Activated CD4-positive, alpha-beta memory T cell treated with anti-CD3 and anti-CD28 coated beads, Interleukin-2, amount 10 ng/mL, durations not matched to agents 7 days and 5 days (primary cell): ENCODE measurements at regions not wholly inside any gene's neighbourhood (a gene's known extent, or its start where the extent isn't known, plus 50 kb on each side); places are given as distances from the start of the nearest gene placed in this dataset.

Experiments used
- CTCF ChIA-PET: fragments of 350-600 bp; sonication (Branson Sonifier 250); formaldehyde crosslinking; loops from one replicate; lab custom pipeline; 2021; ENCODE audit warnings: antibody characterized with exemption, inconsistent platforms; lab: Charles Lee
- POLR2A ChIA-PET: fragments of 350-600 bp; sonication (Branson Sonifier 250); formaldehyde crosslinking; loops from one replicate; lab custom pipeline; 2021; ENCODE audit warnings: antibody characterized with exemption; lab: Charles Lee
- DNase-seq: peaks from one replicate; pipeline ENCODE4 v3.0.0-alpha.2; 2020
- H3K27ac Mint-ChIP-seq: one replicate; pipeline ENCODE4 v1.8.0; 2021; ENCODE audit warnings: mild to moderate bottlenecking, mixed read lengths
- H3K27me3 Mint-ChIP-seq: one replicate; pipeline ENCODE4 v1.8.0; 2021; ENCODE audit warnings: mixed read lengths
- H3K36me3 Mint-ChIP-seq: one replicate; pipeline ENCODE4 v1.8.0; 2021; ENCODE audit warnings: low read depth, mixed read lengths
- H3K4me1 Mint-ChIP-seq: one replicate; pipeline ENCODE4 v1.8.0; 2021; ENCODE audit warnings: mixed read lengths
- H3K4me3 Mint-ChIP-seq: one replicate; pipeline ENCODE4 v1.8.0; 2021; ENCODE audit warnings: mild to moderate bottlenecking, mixed read lengths
- H3K9me3 Mint-ChIP-seq: one replicate; pipeline ENCODE4 v1.8.0; 2021; ENCODE audit warnings: mixed read lengths

DNA sequence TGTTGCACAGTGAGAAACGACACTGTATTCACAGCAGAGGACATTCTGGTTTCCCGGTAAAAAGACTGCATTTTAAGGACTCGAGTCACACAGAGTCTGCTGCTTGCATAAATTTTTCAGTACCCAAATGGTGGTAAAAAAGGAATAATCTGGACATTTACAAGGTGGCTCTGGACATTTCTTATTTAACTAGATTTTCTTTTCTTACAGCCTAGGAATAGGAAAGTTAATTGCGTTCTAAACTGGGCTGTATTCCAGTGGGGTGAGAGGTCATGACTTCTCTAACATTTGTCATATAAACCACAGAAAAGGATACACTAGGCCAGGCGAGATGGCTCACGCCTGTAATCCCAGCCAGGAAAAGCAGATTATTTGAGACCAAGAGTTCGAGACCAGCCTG is 237.5 kb upstream of the KLF6 start:
- H3K4me3 Mint-ChIP-seq = no peak overlapping the region
- H3K9me3 Mint-ChIP-seq = peaks cover 2% of the 10 kb centered on the region
- POLR2A ChIA-PET = no interaction called here
- DNase-seq = no peak
- peaks cover 18% of the 10 kb centered on the region for H3K4me1 Mint-ChIP-seq
- no peak overlapping the region for H3K27ac Mint-ChIP-seq
- CTCF ChIA-PET = no interaction called here
- H3K36me3 Mint-ChIP-seq = no peaks in the 10 kb centered on the region
- H3K27me3 Mint-ChIP-seq = no peaks in the 10 kb centered on the region

- Mint-ChIP-seq H3K4me3 (no peak overlapping the region), H3K36me3 (no peaks in the 10 kb centered on the region), H3K27me3 (no peaks in the 10 kb centered on the region), H3K9me3 (no peaks in the 10 kb centered on the region), H3K27ac (no peak overlapping the region), H3K4me1 (peaks cover 14% of the 10 kb centered on the region)
- DNase-seq = no peak
- CTCF ChIA-PET = no interaction called here
- POLR2A ChIA-PET = no interaction called here
Observed at GRCh38 chr10:4020631-4021030, 235.6 kb upstream of the KLF6 start.

DNA sequence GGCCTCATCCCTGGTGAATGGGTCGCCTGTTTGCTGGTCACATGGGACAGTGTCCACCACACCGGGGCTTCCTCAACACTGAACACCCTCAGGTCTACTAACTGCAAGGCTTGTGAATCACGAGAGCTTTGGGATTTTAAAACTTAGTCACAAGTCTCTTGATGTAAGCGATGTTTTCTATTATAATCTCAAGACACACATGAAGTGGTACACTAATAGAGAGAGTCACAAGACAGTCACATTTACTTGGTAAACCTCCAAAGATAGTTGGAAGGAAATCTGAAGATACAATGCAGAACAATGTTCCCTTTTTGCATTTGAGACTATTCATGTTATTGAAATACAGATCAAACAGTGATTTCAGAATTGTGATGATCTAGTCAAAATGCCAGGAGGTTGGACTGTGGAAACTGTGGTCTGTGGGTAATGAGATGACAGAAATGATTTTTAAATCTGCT is 233.1 kb upstream of the KLF6 start:
- Mint-ChIP-seq H3K27me3 (no peaks in the 10 kb centered on the region), H3K36me3 (no peaks in the 10 kb centered on the region), H3K27ac (no peak overlapping the region), H3K9me3 (no peaks in the 10 kb centered on the region), H3K4me3 (no peak overlapping the region), H3K4me1 (peaks cover 15% of the 10 kb centered on the region)
- DNase-seq = no peak
- CTCF ChIA-PET = no interaction called here
- POLR2A ChIA-PET = no interaction called here

DNA sequence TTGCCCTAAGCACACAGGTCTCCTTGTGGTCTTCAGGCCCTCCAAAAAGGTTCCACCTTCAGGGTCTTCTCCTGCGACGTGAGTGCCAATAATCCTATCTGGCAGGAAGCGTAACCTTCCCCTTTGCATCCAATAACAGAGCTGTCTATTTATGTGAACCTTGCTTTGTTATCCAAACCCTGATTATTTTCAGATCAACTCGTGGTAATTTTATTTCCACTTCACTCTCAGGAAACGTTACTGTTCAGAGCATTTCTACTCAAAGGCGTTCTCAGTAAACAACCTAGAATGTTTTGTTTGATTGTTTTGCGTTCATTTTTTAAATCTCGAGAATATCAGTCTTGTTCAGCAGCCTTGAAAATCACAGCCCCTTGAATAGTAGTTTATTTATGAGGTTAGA is 232.3 kb upstream of the KLF6 start:
- CTCF ChIA-PET = no interaction called here
- POLR2A ChIA-PET = no interaction called here
- Mint-ChIP-seq H3K36me3 (no peaks in the 10 kb centered on the region), H3K4me3 (no peak overlapping the region), H3K27me3 (no peaks in the 10 kb centered on the region), H3K4me1 (peaks cover 20% of the 10 kb centered on the region), H3K27ac (no peak overlapping the region), H3K9me3 (no peaks in the 10 kb centered on the region)
- DNase-seq = no peak

GRCh38 chr10:4016214-4016740 is 231.3 kb upstream of the KLF6 start:
- no peaks in the 10 kb centered on the region for H3K36me3 Mint-ChIP-seq
- H3K4me3 Mint-ChIP-seq = no peak overlapping the region
- no peak overlapping the region for H3K27ac Mint-ChIP-seq
- peaks cover 20% of the 10 kb centered on the region for H3K4me1 Mint-ChIP-seq
- H3K9me3 Mint-ChIP-seq = no peaks in the 10 kb centered on the region
- ChIA-PET CTCF (interaction anchor here (0.7 kb wide), 1 partner anchor 743 kb away, joined by 3 read pairs; no protein-coding TSS in a partner anchor), POLR2A (interaction anchor here (0.9 kb wide), 1 partner anchor 231 kb away, joined by 4 read pairs; the partner anchor contains the start of gene KLF6)
- DNase-seq = no peak
- H3K27me3 Mint-ChIP-seq = no peaks in the 10 kb centered on the region

DNA sequence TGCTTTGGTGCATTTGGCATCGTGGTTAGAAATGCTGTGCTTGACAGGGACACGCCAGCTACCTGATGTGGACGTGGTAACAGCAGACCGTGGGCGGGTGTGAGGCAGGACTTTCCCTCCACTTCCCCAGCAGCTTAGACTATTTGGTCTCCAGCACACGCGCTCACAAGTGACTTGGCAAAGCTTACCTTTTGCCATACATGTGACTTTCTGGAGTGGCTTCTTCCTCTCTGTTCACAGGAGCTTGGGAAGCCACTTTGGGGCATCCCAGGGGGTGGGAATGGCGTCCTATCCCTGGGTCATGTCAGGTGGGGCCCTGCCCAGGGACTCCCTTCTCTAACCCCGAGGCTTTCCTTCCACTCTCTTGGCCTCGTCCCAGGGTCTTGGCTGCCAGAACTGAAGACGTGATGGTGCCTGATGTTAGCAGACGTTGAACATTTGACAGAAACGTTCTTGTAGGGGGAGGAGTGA is 228.7 kb upstream of the KLF6 start:
- no peaks in the 10 kb centered on the region for H3K36me3 Mint-ChIP-seq
- ChIA-PET POLR2A (no interaction called here), CTCF (no interaction called here)
- no peak overlapping the region for H3K27ac Mint-ChIP-seq
- H3K27me3 Mint-ChIP-seq = no peaks in the 10 kb centered on the region
- H3K4me1 Mint-ChIP-seq = peaks cover 17% of the 10 kb centered on the region
- no peaks in the 10 kb centered on the region for H3K9me3 Mint-ChIP-seq
- H3K4me3 Mint-ChIP-seq = no peak overlapping the region
- DNase-seq = peak; percentile 30

DNA sequence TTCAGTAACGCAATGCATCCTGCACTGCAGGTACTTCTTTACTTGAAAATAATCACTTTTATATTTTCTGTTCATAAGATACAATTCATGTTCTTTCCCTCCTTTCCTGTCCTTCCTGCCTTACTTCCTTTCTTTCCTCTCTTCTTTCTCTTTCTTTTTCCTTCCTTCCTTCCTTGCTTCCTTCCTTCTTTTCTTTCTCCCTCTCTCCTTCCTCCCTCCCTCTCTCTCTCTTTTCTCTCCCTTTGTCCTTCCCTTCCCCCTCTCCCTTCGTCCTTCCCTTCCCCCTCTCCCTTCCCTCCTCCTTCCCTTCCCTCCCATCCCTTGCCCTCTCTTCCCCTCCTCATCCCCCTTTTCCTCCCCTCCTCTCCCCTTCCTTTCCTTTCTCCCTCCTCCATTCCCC is 227.8 kb upstream of the KLF6 start:
- H3K27ac Mint-ChIP-seq = no peak overlapping the region
- no peaks in the 10 kb centered on the region for H3K9me3 Mint-ChIP-seq
- H3K4me1 Mint-ChIP-seq = peaks cover 13% of the 10 kb centered on the region
- no peak overlapping the region for H3K4me3 Mint-ChIP-seq
- ChIA-PET CTCF (no interaction called here), POLR2A (no interaction called here)
- no peaks in the 10 kb centered on the region for H3K27me3 Mint-ChIP-seq
- no peak for DNase-seq
- no peaks in the 10 kb centered on the region for H3K36me3 Mint-ChIP-seq

GRCh38 chr10:4011136-4011812 is 226.3 kb upstream of the KLF6 start:
- peaks cover 13% of the 10 kb centered on the region for H3K4me1 Mint-ChIP-seq
- peaks cover 4% of the 10 kb centered on the region for H3K27me3 Mint-ChIP-seq
- H3K36me3 Mint-ChIP-seq = no peaks in the 10 kb centered on the region
- H3K4me3 Mint-ChIP-seq = no peak overlapping the region
- no peak overlapping the region for H3K27ac Mint-ChIP-seq
- POLR2A ChIA-PET = no interaction called here
- no peaks in the 10 kb centered on the region for H3K9me3 Mint-ChIP-seq
- CTCF ChIA-PET = no interaction called here
- no peak for DNase-seq

- H3K4me1 Mint-ChIP-seq = peaks cover 12% of the 10 kb centered on the region
- POLR2A ChIA-PET = no interaction called here
Observed at GRCh38 chr10:4008676-4009382, 223.8 kb upstream of the KLF6 start.

GRCh38 chr10:4007771-4008170 is 222.8 kb upstream of the KLF6 start:
- H3K27ac Mint-ChIP-seq = no peak overlapping the region
- no peak overlapping the region for H3K4me3 Mint-ChIP-seq
- DNase-seq = no peak
- H3K9me3 Mint-ChIP-seq = no peaks in the 10 kb centered on the region
- no peaks in the 10 kb centered on the region for H3K36me3 Mint-ChIP-seq
- ChIA-PET POLR2A (no interaction called here), CTCF (no interaction called here)
- peaks cover 10% of the 10 kb centered on the region for H3K4me1 Mint-ChIP-seq
- peaks cover 9% of the 10 kb centered on the region for H3K27me3 Mint-ChIP-seq

More at GRCh38 chr10:4008676-4009382, 223.8 kb upstream of the KLF6 start:
- no peak for DNase-seq
- Mint-ChIP-seq H3K36me3 (no peaks in the 10 kb centered on the region), H3K9me3 (no peaks in the 10 kb centered on the region), H3K27me3 (peaks cover 9% of the 10 kb centered on the region), H3K27ac (no peak overlapping the region), H3K4me3 (no peak overlapping the region)
- CTCF ChIA-PET = no interaction called here

- no peak for DNase-seq
- H3K36me3 Mint-ChIP-seq = no peaks in the 10 kb centered on the region
- no peak overlapping the region for H3K27ac Mint-ChIP-seq
- H3K9me3 Mint-ChIP-seq = no peaks in the 10 kb centered on the region
- CTCF ChIA-PET = no interaction called here
- POLR2A ChIA-PET = no interaction called here
- peaks cover 11% of the 10 kb centered on the region for H3K27me3 Mint-ChIP-seq
- H3K4me3 Mint-ChIP-seq = no peak overlapping the region
- H3K4me1 Mint-ChIP-seq = peaks cover 7% of the 10 kb centered on the region
Observed at GRCh38 chr10:4006858-4007257, 221.8 kb upstream of the KLF6 start.

DNA sequence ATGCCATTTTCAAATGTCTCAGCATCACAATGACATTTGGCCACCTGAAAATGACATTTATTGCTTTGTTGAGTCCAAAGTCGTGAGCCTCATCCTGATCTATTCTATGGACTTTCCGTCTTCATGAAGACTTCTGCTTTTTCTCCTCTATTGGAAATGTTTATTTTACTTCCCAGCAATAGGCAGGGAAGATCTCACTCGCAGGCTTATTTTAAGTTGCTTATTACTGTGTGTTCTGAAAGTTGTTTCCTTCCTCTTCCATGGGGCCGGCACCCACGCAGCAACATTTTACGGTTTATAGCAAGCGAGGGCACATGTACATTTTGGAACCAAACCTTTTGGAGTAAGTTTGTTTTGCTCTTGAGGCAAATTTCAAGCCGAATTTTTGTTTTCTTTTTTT is 221.0 kb upstream of the KLF6 start:
- DNase-seq = no peak
- Mint-ChIP-seq H3K9me3 (peaks cover 4% of the 10 kb centered on the region), H3K27me3 (peaks cover 14% of the 10 kb centered on the region), H3K36me3 (peaks cover 3% of the 10 kb centered on the region), H3K27ac (no peak overlapping the region), H3K4me1 (peaks cover 7% of the 10 kb centered on the region), H3K4me3 (no peak overlapping the region)
- ChIA-PET CTCF (no interaction called here), POLR2A (no interaction called here)

DNA sequence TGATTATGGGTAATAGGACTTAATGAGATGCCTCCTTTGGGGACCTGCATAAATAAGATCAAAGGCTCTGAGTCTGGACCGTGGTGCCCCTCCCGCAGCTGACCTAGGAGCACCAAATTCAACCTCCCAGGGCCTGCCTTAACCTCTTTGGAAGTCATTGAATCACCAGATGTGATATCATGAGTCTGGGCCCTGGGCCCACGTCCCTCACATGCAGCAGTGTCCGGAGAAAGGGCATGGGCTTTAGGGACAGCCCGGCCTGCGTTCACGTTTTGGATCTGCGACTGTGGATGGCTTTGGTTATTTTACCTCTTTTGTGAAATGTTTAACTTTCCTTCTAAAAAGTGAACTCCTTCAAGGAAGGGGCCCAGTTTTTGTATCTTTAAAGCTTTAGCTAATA is 220.0 kb upstream of the KLF6 start:
- DNase-seq = no peak
- H3K4me3 Mint-ChIP-seq = no peak overlapping the region
- peaks cover 10% of the 10 kb centered on the region for H3K36me3 Mint-ChIP-seq
- peaks cover 10% of the 10 kb centered on the region for H3K9me3 Mint-ChIP-seq
- H3K27me3 Mint-ChIP-seq = peaks cover 22% of the 10 kb centered on the region
- CTCF ChIA-PET = no interaction called here
- POLR2A ChIA-PET = no interaction called here
- peaks cover 7% of the 10 kb centered on the region for H3K4me1 Mint-ChIP-seq
- no peak overlapping the region for H3K27ac Mint-ChIP-seq
